K562 (cell line): ENCODE measurements at regions not wholly inside any gene's neighbourhood (a gene's known extent, or its start where the extent isn't known, plus 50 kb on each side); places are given as distances from the start of the nearest gene placed in this dataset.
A peak's percentile ranks its signal among the peaks of the same experiment; 100 is the strongest.

ENCODE experiments used
- ARNT ChIP-seq, 2 experiments: fragments of 450-650 bp; IDR thresholded peaks; 2 replicates each; pipeline ENCODE4 v1.6.1; 2016; ENCODE audit warnings: mild to moderate bottlenecking in 1 of 2
- BMI1 ChIP-seq: fragments of 150-350 bp; IDR thresholded peaks from 2 replicates; pipeline ENCODE4 v1.6.1; 2014; ENCODE audit warnings: low read length
- CTBP1 ChIP-seq: fragments of 450-650 bp; IDR thresholded peaks from 2 replicates; pipeline ENCODE4 v1.6.1; 2016; ENCODE audit warnings: borderline replicate concordance
- ELF1 ChIP-seq: fragments of 200-800 bp; sonication (Bioruptor generic); IDR thresholded peaks from 2 replicates; pipeline ENCODE4 v1.6.1; 2016; ENCODE audit warnings: missing genetic modification characterization, missing compliant biosample characterization
- ILK ChIP-seq: fragments of 450-650 bp; IDR thresholded peaks from 2 replicates; pipeline ENCODE4 v1.6.1; 2016; ENCODE audit warnings: missing genetic modification characterization, low read depth, mild to moderate bottlenecking, missing compliant biosample characterization, moderate library complexity, borderline replicate concordance
- KDM4B ChIP-seq, 2 experiments: fragments of 450-650 bp in 1 of 2; sonication (generic) in 1 of 2; IDR thresholded peaks; 2 replicates each; pipeline ENCODE4 v1.6.1; 2016 to 2017; ENCODE audit warnings: borderline replicate concordance in 2 of 2, antibody characterized with exemption in 1 of 2, low read depth in 1 of 2, mild to moderate bottlenecking in 1 of 2
- NR2F6 ChIP-seq: fragments of 450-650 bp; formaldehyde crosslinking; IDR thresholded peaks from 2 replicates; pipeline ENCODE4 v1.4.0; 2020; ENCODE audit warnings: mild to moderate bottlenecking
- SETDB1 ChIP-seq: IDR thresholded peaks from one replicate; pipeline ENCODE4 v1.6.1; 2012; ENCODE audit warnings: low read length, control low read depth, inconsistent platforms
- SIN3A ChIP-seq, 2 experiments: fragments of 150-350 bp in 1 of 2; IDR thresholded peaks; 2 replicates each; pipeline ENCODE4 v1.6.1; 2011 to 2016; ENCODE audit warnings: borderline replicate concordance in 2 of 2, low read depth in 2 of 2, low read length in 2 of 2, mild to moderate bottlenecking in 2 of 2, moderate library complexity in 2 of 2; ENCODE audit not compliant: control insufficient read depth in 1 of 2
- SREBF1 ChIP-seq: fragments of 150-350 bp; IDR thresholded peaks from 2 replicates; pipeline ENCODE4 v1.6.1; 2014; ENCODE audit warnings: antibody characterized with exemption, low read depth, low read length, borderline replicate concordance
- TAF15 ChIP-seq: fragments of 200-400 bp; formaldehyde crosslinking; IDR thresholded peaks from 2 replicates; pipeline ENCODE4 v1.6.1; 2017; ENCODE audit warnings: mild to moderate bottlenecking, low read depth, low read length, moderate library complexity
- ZNF133 ChIP-seq: fragments of 250-450 bp; sonication (Bioruptor Pico); IDR thresholded peaks from 2 replicates; pipeline ENCODE4 v1.4.0; 2020; ENCODE audit warnings: mild to moderate bottlenecking
- ZNF212 ChIP-seq: fragments of 450-650 bp; formaldehyde crosslinking; IDR thresholded peaks from 2 replicates; pipeline ENCODE4 v1.4.0; 2020; ENCODE audit warnings: mild to moderate bottlenecking
- ZNF668 ChIP-seq: fragments of 250-450 bp; sonication (Bioruptor Pico); IDR thresholded peaks from 2 replicates; pipeline ENCODE4 v1.8.0; 2022; ENCODE audit warnings: mild to moderate bottlenecking, inconsistent platforms
- TF ChIP-seq, protein P1 (sequence below): fragments of 450-650 bp; IDR thresholded peaks from one replicate; pipeline ENCODE4 v1.6.1; 2018; ENCODE audit warnings: mild to moderate bottlenecking, moderate library complexity; ENCODE audit not compliant: partially characterized antibody
- TF ChIP-seq, protein P2 (sequence below): fragments of 450-650 bp; IDR thresholded peaks from 2 replicates; pipeline ENCODE4 v1.6.1; 2018; ENCODE audit not compliant: partially characterized antibody
- TF ChIP-seq, protein P3 (sequence below), 2 experiments: IDR thresholded peaks in 1 of 2; conservative IDR thresholded peaks in 1 of 2; 2 replicates each; pipeline ENCODE4 v1.6.1; 2016; ENCODE audit warnings: low read depth in 2 of 2, mild to moderate bottlenecking in 1 of 2, missing compliant biosample characterization in 1 of 2, missing genetic modification characterization in 1 of 2, moderate library complexity in 1 of 2
- TF ChIP-seq, protein P4 (sequence below): fragments of 450-650 bp; IDR thresholded peaks from 2 replicates; pipeline ENCODE4 v1.6.1; 2017; ENCODE audit warnings: antibody characterized with exemption

DNA sequence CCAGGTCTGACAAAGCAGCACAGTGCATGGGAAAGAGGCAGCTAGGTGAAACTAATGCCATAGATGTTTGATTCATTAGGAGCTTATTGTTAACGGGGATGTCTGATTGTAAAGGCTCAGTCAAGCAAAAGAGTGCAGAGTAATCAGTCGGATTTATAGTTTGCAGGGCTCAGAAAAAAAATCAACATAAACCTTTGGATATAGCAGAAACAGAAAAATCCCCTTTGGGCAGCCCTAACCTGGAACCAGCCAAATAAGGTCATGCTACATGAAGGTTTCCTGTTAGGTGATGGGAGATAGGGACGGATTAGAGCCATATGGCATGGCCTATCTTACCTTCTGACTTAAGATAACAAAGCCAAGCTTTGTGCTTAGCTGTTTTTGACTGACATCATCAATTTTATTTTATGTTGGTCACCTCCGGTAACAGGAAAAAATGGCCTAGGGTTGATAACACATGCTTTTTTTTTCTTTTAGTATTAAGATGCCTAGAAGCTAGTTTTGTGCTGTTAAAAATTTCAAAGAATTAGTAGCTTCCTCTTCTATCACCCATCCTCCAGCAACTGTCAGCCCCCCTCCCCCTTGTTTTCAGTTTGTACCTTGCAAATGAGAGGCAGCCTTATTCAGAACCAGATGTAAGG, 60.7 kb upstream of the ZEB2 start (continued):
- TF ChIP-seq SETDB1 = no peak
- TF ChIP-seq ILK = no peak
- TF ChIP-seq BMI1 = no peak
- no peak for TF ChIP-seq KDM4B (IDR thresholded peaks at IDR 0.05; ENCODE audit: borderline replicate concordance in 2 of 2, low read depth in 1 of 2)
- TF ChIP-seq SREBF1 = no peak
- TF ChIP-seq NR2F6 (CRISPR knock-in tag) = no peak
- TF ChIP-seq SIN3A (IDR thresholded peaks at IDR 0.05; ENCODE audit: borderline replicate concordance in 2 of 2, control insufficient read depth in 1 of 2, low read depth in 2 of 2, low read length in 2 of 2) = no peak
- peak; percentile 77 to 86; a peak in 3 of 4 replicates for TF ChIP-seq ARNT (IDR thresholded peaks at IDR 0.05)
- TF ChIP-seq TAF15 = no peak
- TF ChIP-seq ZNF212 = no peak
- no peak for TF ChIP-seq ZNF668
- TF ChIP-seq, protein P1, sequence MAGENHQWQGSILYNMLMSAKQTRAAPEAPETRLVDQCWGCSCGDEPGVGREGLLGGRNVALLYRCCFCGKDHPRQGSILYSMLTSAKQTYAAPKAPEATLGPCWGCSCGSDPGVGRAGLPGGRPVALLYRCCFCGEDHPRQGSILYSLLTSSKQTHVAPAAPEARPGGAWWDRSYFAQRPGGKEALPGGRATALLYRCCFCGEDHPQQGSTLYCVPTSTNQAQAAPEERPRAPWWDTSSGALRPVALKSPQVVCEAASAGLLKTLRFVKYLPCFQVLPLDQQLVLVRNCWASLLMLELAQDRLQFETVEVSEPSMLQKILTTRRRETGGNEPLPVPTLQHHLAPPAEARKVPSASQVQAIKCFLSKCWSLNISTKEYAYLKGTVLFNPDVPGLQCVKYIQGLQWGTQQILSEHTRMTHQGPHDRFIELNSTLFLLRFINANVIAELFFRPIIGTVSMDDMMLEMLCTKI = no peak
- peak; percentile 84 for TF ChIP-seq CTBP1
- TF ChIP-seq, protein P2, sequence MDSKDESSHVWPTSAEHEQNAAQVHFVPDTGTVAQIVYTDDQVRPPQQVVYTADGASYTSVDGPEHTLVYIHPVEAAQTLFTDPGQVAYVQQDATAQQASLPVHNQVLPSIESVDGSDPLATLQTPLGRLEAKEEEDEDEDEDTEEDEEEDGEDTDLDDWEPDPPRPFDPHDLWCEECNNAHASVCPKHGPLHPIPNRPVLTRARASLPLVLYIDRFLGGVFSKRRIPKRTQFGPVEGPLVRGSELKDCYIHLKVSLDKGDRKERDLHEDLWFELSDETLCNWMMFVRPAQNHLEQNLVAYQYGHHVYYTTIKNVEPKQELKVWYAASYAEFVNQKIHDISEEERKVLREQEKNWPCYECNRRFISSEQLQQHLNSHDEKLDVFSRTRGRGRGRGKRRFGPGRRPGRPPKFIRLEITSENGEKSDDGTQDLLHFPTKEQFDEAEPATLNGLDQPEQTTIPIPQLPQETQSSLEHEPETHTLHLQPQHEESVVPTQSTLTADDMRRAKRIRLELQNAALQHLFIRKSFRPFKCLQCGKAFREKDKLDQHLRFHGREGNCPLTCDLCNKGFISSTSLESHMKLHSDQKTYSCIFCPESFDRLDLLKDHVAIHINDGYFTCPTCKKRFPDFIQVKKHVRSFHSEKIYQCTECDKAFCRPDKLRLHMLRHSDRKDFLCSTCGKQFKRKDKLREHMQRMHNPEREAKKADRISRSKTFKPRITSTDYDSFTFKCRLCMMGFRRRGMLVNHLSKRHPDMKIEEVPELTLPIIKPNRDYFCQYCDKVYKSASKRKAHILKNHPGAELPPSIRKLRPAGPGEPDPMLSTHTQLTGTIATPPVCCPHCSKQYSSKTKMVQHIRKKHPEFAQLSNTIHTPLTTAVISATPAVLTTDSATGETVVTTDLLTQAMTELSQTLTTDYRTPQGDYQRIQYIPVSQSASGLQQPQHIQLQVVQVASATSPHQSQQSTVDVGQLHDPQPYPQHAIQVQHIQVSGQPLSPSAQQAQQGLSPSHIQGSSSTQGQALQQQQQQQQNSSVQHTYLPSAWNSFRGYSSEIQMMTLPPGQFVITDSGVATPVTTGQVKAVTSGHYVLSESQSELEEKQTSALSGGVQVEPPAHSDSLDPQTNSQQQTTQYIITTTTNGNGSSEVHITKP = peak; percentile 15
- TF ChIP-seq ELF1 (tag) = no peak
- no peak for TF ChIP-seq ZNF133
- TF ChIP-seq, protein P3, sequence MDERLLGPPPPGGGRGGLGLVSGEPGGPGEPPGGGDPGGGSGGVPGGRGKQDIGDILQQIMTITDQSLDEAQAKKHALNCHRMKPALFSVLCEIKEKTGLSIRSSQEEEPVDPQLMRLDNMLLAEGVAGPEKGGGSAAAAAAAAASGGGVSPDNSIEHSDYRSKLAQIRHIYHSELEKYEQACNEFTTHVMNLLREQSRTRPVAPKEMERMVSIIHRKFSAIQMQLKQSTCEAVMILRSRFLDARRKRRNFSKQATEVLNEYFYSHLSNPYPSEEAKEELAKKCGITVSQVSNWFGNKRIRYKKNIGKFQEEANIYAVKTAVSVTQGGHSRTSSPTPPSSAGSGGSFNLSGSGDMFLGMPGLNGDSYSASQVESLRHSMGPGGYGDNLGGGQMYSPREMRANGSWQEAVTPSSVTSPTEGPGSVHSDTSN (CRISPR knock-in tag; IDR thresholded peaks at IDR 0.05; ENCODE audit: low read depth) = no peak
- TF ChIP-seq, protein P3 (tag; conservative IDR thresholded peaks at IDR 0.05; ENCODE audit: low read depth) = peak; percentile 63
- TF ChIP-seq, protein P4, sequence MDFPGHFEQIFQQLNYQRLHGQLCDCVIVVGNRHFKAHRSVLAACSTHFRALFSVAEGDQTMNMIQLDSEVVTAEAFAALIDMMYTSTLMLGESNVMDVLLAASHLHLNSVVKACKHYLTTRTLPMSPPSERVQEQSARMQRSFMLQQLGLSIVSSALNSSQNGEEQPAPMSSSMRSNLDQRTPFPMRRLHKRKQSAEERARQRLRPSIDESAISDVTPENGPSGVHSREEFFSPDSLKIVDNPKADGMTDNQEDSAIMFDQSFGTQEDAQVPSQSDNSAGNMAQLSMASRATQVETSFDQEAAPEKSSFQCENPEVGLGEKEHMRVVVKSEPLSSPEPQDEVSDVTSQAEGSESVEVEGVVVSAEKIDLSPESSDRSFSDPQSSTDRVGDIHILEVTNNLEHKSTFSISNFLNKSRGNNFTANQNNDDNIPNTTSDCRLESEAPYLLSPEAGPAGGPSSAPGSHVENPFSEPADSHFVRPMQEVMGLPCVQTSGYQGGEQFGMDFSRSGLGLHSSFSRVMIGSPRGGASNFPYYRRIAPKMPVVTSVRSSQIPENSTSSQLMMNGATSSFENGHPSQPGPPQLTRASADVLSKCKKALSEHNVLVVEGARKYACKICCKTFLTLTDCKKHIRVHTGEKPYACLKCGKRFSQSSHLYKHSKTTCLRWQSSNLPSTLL = no peak
